Upper lobe of left lung (tissue), 4 donors: ENCODE measurements at regions not wholly inside any gene's neighbourhood (a gene's known extent, or its start where the extent isn't known, plus 50 kb on each side); places are given as distances from the start of the nearest gene placed in this dataset.

ENCODE experiments used
- POLR2A ChIP-seq, 4 donors: fragments of 450-650 bp; IDR thresholded peaks; one replicate each; pipeline ENCODE4 v1.5.1; 2016 to 2017; ENCODE audit warnings: antibody characterized with exemption in 4 of 4, mild to moderate bottlenecking in 2 of 4
- POLR2AphosphoS5 ChIP-seq, 2 donors: sonication (generic); formaldehyde crosslinking; IDR thresholded peaks; one replicate each; pipeline ENCODE4 v1.5.1; 2017; ENCODE audit warnings: antibody characterized with exemption in 2 of 2
- TF ChIP-seq, protein P1 (sequence below), 6 experiments: fragments of 450-650 bp in 4 of 6; fragments of 200-600 bp in 2 of 6; sonication (generic) in 2 of 6; IDR thresholded peaks; one replicate each; pipeline ENCODE4 v1.5.1; 2016 to 2019; ENCODE audit warnings: antibody characterized with exemption in 6 of 6

DNA sequence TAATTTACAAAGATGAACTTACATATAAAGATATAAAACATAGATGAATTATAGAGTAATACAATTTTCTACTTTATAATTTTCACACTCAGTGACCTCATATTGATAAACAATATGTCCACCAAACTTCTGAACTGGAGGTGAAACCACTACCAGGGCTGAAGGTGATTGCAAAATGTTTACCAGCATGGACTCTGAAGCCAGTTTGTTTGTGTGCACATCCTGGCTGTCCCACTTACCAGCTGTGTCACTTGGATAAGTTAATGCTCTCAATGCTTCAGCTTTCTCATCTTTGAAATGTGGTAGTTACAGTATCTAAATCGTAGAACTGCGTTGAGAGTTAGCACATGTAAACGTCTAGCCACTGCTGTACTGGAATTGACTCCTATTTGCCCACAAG is 392.6 kb downstream of the HNRNPD start:
- TF ChIP-seq POLR2A (IDR thresholded peaks at IDR 0.05) (no peak), POLR2AphosphoS5 (IDR thresholded peaks at IDR 0.05) (no peak)
- TF ChIP-seq, protein P1, sequence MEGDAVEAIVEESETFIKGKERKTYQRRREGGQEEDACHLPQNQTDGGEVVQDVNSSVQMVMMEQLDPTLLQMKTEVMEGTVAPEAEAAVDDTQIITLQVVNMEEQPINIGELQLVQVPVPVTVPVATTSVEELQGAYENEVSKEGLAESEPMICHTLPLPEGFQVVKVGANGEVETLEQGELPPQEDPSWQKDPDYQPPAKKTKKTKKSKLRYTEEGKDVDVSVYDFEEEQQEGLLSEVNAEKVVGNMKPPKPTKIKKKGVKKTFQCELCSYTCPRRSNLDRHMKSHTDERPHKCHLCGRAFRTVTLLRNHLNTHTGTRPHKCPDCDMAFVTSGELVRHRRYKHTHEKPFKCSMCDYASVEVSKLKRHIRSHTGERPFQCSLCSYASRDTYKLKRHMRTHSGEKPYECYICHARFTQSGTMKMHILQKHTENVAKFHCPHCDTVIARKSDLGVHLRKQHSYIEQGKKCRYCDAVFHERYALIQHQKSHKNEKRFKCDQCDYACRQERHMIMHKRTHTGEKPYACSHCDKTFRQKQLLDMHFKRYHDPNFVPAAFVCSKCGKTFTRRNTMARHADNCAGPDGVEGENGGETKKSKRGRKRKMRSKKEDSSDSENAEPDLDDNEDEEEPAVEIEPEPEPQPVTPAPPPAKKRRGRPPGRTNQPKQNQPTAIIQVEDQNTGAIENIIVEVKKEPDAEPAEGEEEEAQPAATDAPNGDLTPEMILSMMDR (IDR thresholded peaks at IDR 0.05), result no peak
